LHCN-M2 (cell line): ENCODE measurements at regions not wholly inside any gene's neighbourhood (a gene's known extent, or its start where the extent isn't known, plus 50 kb on each side); places are given as distances from the start of the nearest gene placed in this dataset.

Experiments used
- DNase-seq: peaks from one replicate; pipeline ENCODE4 v3.0.0-alpha.2; 2012; ENCODE audit warnings: low read depth

GRCh38 chr18:54769526-54770464, 58.5 kb upstream of the RAB27B start:
- DNase-seq, result no peak

- DNase-seq, result no peak
Measured at GRCh38 chr18:54772056-54772455, 56.2 kb upstream of the RAB27B start.

- DNase-seq, result no peak
Measured at GRCh38 chr18:54774423-54774822, 53.9 kb upstream of the RAB27B start.

- DNase-seq, result peak; percentile 96
Measured at GRCh38 chr18:54774981-54775665, 53.2 kb upstream of the RAB27B start.

- peak; percentile 92 for DNase-seq
Measured at GRCh38 chr18:54775686-54776085, 52.6 kb upstream of the RAB27B start.

- peak; percentile 99 for DNase-seq
Measured at GRCh38 chr18:54776282-54776977, 51.8 kb upstream of the RAB27B start.

GRCh38 chr18:54777118-54777791, 51.0 kb upstream of the RAB27B start:
- no peak for DNase-seq

GRCh38 chr18:54777989-54778388, 50.3 kb upstream of the RAB27B start:
- no peak for DNase-seq
